ENCODE measurements at regions not wholly inside any gene's neighbourhood (a gene's known extent, or its start where the extent isn't known, plus 50 kb on each side); places are given as distances from the start of the nearest gene placed in this dataset.

DNA sequence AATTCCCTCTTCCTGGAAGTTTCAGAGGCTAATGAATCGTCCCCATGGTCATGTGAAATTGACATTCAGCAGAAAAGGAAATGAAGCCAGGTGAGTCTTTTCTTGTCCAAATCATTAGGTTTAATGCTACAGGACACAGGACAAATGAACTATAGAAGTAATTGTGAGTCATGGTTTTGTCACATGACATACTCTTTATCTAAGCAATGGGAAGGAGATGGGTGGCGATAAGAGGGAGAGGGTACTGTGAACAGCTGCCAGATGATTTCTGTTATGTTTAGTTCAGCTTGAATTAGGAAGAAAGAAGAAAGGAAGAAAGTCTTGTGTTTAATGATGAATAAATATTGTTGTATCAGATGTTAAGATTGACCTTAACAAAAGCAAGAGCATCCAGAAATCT lies 515.4 kb upstream of the ZNF717 start:
- Histone ChIP-seq H3K9ac (ENCODE audit: low read length) (no peak overlapping the region), H3K27ac (ENCODE audit: low read length, poor library complexity, severe bottlenecking) (no peak overlapping the region), H3K4me1 (ENCODE audit: control insufficient read depth, insufficient read depth, low read depth, low read length) (no peaks in the 10 kb centered on the region), H3K4me2 (ENCODE audit: low read length, poor library complexity, severe bottlenecking) (no peak overlapping the region), H2BK120ac (ENCODE audit: low read depth, low read length) (no peak overlapping the region), H3K36me3 (ENCODE audit: control insufficient read depth in 1 of 2, insufficient read depth in 2 of 2, low read depth in 1 of 2, low read length in 2 of 2) (no peaks in the 10 kb centered on the region), H2BK15ac (ENCODE audit: low read depth, poor library complexity, severe bottlenecking) (no peak overlapping the region), H2BK12ac (ENCODE audit: low read length in 2 of 2) (no peak overlapping the region), H3K9me3 (ENCODE audit: control insufficient read depth, low read length) (peaks cover 11% of the 10 kb centered on the region), H2BK5ac (ENCODE audit: low read depth, low read length, poor library complexity, severe bottlenecking) (no peak overlapping the region), H3K14ac (ENCODE audit: low read length in 2 of 2) (no peak overlapping the region), H4K91ac (ENCODE audit: low read length) (no peak overlapping the region), H3K4ac (ENCODE audit: low read depth in 1 of 2, low read length in 2 of 2) (no peak overlapping the region), H3K4me3 (ENCODE audit: insufficient read depth in 1 of 2, low read depth in 1 of 2, low read length in 2 of 2) (no peak overlapping the region), H2AFZ (ENCODE audit: low read depth, low read length) (no peak overlapping the region), H4K8ac (ENCODE audit: low read length) (no peak overlapping the region), H3K27me3 (ENCODE audit: control insufficient read depth in 1 of 2, insufficient read depth in 1 of 2, low read length in 2 of 2) (no peaks in the 10 kb centered on the region), H2AK5ac (ENCODE audit: low read length, severe bottlenecking) (no peak overlapping the region), H3K23ac (ENCODE audit: low read length in 2 of 2) (no peak overlapping the region), H3K18ac (ENCODE audit: low read depth in 1 of 2, low read length in 2 of 2) (no peak overlapping the region), H3K79me1 (replicated peaks; ENCODE audit: low read length, poor library complexity, severe bottlenecking) (no peaks in the 10 kb centered on the region)
- DNase-seq = no peak
- 77% methylated on average over 2 of the region's 2 CpGs for WGBS

- no peak overlapping the region for H3K18ac ChIP-seq (ENCODE audit: low read depth in 1 of 2, low read length in 2 of 2)
Measured at GRCh38 chr3:76307556-76307955, 522.2 kb upstream of the ZNF717 start.

GRCh38 chr3:76308541-76308940 lies 523.2 kb upstream of the ZNF717 start:
- no peak overlapping the region for H2BK5ac ChIP-seq (ENCODE audit: low read depth, low read length, poor library complexity, severe bottlenecking)
- H3K14ac ChIP-seq (ENCODE audit: low read length in 2 of 2) = no peak overlapping the region
- peak overlapping the region in 1 of 2 experiments; percentile 11 for H3K4me3 ChIP-seq (ENCODE audit: insufficient read depth in 1 of 2, low read depth in 1 of 2, low read length in 2 of 2)
- no peak overlapping the region for H3K4ac ChIP-seq (ENCODE audit: low read depth in 1 of 2, low read length in 2 of 2)
- H3K18ac ChIP-seq (ENCODE audit: low read depth in 1 of 2, low read length in 2 of 2) = no peak overlapping the region
- no peaks in the 10 kb centered on the region for H3K4me1 ChIP-seq (ENCODE audit: control insufficient read depth, insufficient read depth, low read depth, low read length)
- H3K9me3 ChIP-seq (ENCODE audit: control insufficient read depth, low read length) = no peaks in the 10 kb centered on the region
- H3K23ac ChIP-seq (ENCODE audit: low read length in 2 of 2) = no peak overlapping the region
- H2AFZ ChIP-seq (ENCODE audit: low read depth, low read length) = no peak overlapping the region
- H3K27ac ChIP-seq (ENCODE audit: low read length, poor library complexity, severe bottlenecking) = no peak overlapping the region
- no peaks in the 10 kb centered on the region for H3K27me3 ChIP-seq (ENCODE audit: control insufficient read depth in 1 of 2, insufficient read depth in 1 of 2, low read length in 2 of 2)
- no peak overlapping the region for H2AK5ac ChIP-seq (ENCODE audit: low read length, severe bottlenecking)
- no peaks in the 10 kb centered on the region for H3K36me3 ChIP-seq (ENCODE audit: control insufficient read depth in 1 of 2, insufficient read depth in 2 of 2, low read depth in 1 of 2, low read length in 2 of 2)
- no peak overlapping the region for H2BK12ac ChIP-seq (ENCODE audit: low read length in 2 of 2)
- H4K8ac ChIP-seq (ENCODE audit: low read length) = no peak overlapping the region
- peak; percentile 79 for DNase-seq
- no peak overlapping the region for H4K91ac ChIP-seq (ENCODE audit: low read length)
- peak overlapping the region; percentile 28 for H3K9ac ChIP-seq (ENCODE audit: low read length)
- H2BK15ac ChIP-seq (ENCODE audit: low read depth, poor library complexity, severe bottlenecking) = no peak overlapping the region
- H3K79me1 ChIP-seq (replicated peaks; ENCODE audit: low read length, poor library complexity, severe bottlenecking) = no peaks in the 10 kb centered on the region
- no peak overlapping the region for H3K4me2 ChIP-seq (ENCODE audit: low read length, poor library complexity, severe bottlenecking)
- no peak overlapping the region for H2BK120ac ChIP-seq (ENCODE audit: low read depth, low read length)

More at GRCh38 chr3:76307556-76307955, 522.2 kb upstream of the ZNF717 start:
- H4K8ac ChIP-seq (ENCODE audit: low read length) = no peak overlapping the region
- H3K23ac ChIP-seq (ENCODE audit: low read length in 2 of 2) = no peak overlapping the region
- H2BK120ac ChIP-seq (ENCODE audit: low read depth, low read length) = no peak overlapping the region
- no peak overlapping the region for H3K4me3 ChIP-seq (ENCODE audit: insufficient read depth in 1 of 2, low read depth in 1 of 2, low read length in 2 of 2)
- no peak overlapping the region for H2BK12ac ChIP-seq (ENCODE audit: low read length in 2 of 2)
- no peaks in the 10 kb centered on the region for H3K27me3 ChIP-seq (ENCODE audit: control insufficient read depth in 1 of 2, insufficient read depth in 1 of 2, low read length in 2 of 2)
- H3K27ac ChIP-seq (ENCODE audit: low read length, poor library complexity, severe bottlenecking) = no peak overlapping the region
- H3K36me3 ChIP-seq (ENCODE audit: control insufficient read depth in 1 of 2, insufficient read depth in 2 of 2, low read depth in 1 of 2, low read length in 2 of 2) = no peaks in the 10 kb centered on the region
- H2AFZ ChIP-seq (ENCODE audit: low read depth, low read length) = no peak overlapping the region
- no peak overlapping the region for H3K4me2 ChIP-seq (ENCODE audit: low read length, poor library complexity, severe bottlenecking)
- 93% methylated on average over 2 of the region's 3 CpGs for WGBS
- H2BK5ac ChIP-seq (ENCODE audit: low read depth, low read length, poor library complexity, severe bottlenecking) = no peak overlapping the region
- H3K9me3 ChIP-seq (ENCODE audit: control insufficient read depth, low read length) = no peaks in the 10 kb centered on the region
- H3K4ac ChIP-seq (ENCODE audit: low read depth in 1 of 2, low read length in 2 of 2) = no peak overlapping the region
- peak; percentile 21 for DNase-seq
- H4K91ac ChIP-seq (ENCODE audit: low read length) = no peak overlapping the region
- H2AK5ac ChIP-seq (ENCODE audit: low read length, severe bottlenecking) = no peak overlapping the region
- no peaks in the 10 kb centered on the region for H3K79me1 ChIP-seq (replicated peaks; ENCODE audit: low read length, poor library complexity, severe bottlenecking)
- peak overlapping the region; percentile 1 for H3K9ac ChIP-seq (ENCODE audit: low read length)
- no peak overlapping the region for H2BK15ac ChIP-seq (ENCODE audit: low read depth, poor library complexity, severe bottlenecking)
- no peaks in the 10 kb centered on the region for H3K4me1 ChIP-seq (ENCODE audit: control insufficient read depth, insufficient read depth, low read depth, low read length)
- H3K14ac ChIP-seq (ENCODE audit: low read length in 2 of 2) = no peak overlapping the region

DNA sequence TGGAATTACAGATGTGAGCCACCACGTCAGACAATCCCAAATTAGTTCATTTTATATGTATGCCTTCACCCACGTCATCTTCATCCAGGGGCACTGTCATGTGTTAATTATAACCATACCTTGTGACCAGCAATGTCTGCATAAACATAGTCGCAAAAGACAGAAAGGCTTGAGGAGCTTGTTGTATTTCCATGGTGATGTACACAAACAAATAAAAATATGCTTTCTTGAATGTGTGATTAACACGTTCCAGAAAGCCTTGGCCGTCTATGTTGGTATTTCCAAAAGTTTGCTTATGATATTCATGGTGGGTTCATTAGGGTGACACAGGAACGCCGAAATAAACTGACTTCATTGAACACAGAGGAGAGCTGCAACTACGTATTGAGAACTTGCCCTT lies 524.7 kb upstream of the ZNF717 start:
- no peak overlapping the region for H4K8ac ChIP-seq (ENCODE audit: low read length)
- no peak overlapping the region for H3K4me2 ChIP-seq (ENCODE audit: low read length, poor library complexity, severe bottlenecking)
- peak; percentile 51 for DNase-seq
- no peak overlapping the region for H2AK5ac ChIP-seq (ENCODE audit: low read length, severe bottlenecking)
- no peak overlapping the region for H2AFZ ChIP-seq (ENCODE audit: low read depth, low read length)
- no peaks in the 10 kb centered on the region for H3K27me3 ChIP-seq (ENCODE audit: control insufficient read depth in 1 of 2, insufficient read depth in 1 of 2, low read length in 2 of 2)
- no peak overlapping the region for H2BK5ac ChIP-seq (ENCODE audit: low read depth, low read length, poor library complexity, severe bottlenecking)
- no peak overlapping the region for H3K18ac ChIP-seq (ENCODE audit: low read depth in 1 of 2, low read length in 2 of 2)
- H3K27ac ChIP-seq (ENCODE audit: low read length, poor library complexity, severe bottlenecking) = no peak overlapping the region
- H2BK120ac ChIP-seq (ENCODE audit: low read depth, low read length) = no peak overlapping the region
- H2BK15ac ChIP-seq (ENCODE audit: low read depth, poor library complexity, severe bottlenecking) = no peak overlapping the region
- 86% methylated on average over 8 of the region's 8 CpGs for WGBS
- H3K9ac ChIP-seq (ENCODE audit: low read length) = peak overlapping the region; percentile 94
- H3K23ac ChIP-seq (ENCODE audit: low read length in 2 of 2) = no peak overlapping the region
- H3K79me1 ChIP-seq (replicated peaks; ENCODE audit: low read length, poor library complexity, severe bottlenecking) = no peaks in the 10 kb centered on the region
- H3K4ac ChIP-seq (ENCODE audit: low read depth in 1 of 2, low read length in 2 of 2) = peak overlapping the region in 1 of 2 experiments; percentile 26
- H3K14ac ChIP-seq (ENCODE audit: low read length in 2 of 2) = no peak overlapping the region
- peak overlapping the region in 1 of 2 experiments; percentile 73 for H3K4me3 ChIP-seq (ENCODE audit: insufficient read depth in 1 of 2, low read depth in 1 of 2, low read length in 2 of 2)
- H2BK12ac ChIP-seq (ENCODE audit: low read length in 2 of 2) = no peak overlapping the region
- no peaks in the 10 kb centered on the region for H3K4me1 ChIP-seq (ENCODE audit: control insufficient read depth, insufficient read depth, low read depth, low read length)
- no peak overlapping the region for H4K91ac ChIP-seq (ENCODE audit: low read length)
- H3K36me3 ChIP-seq (ENCODE audit: control insufficient read depth in 1 of 2, insufficient read depth in 2 of 2, low read depth in 1 of 2, low read length in 2 of 2) = no peaks in the 10 kb centered on the region
- H3K9me3 ChIP-seq (ENCODE audit: control insufficient read depth, low read length) = no peaks in the 10 kb centered on the region

Data from mesenchymal stem cell (in vitro differentiated cells and primary cell).